ENCODE measurements at regions not wholly inside any gene's neighbourhood (a gene's known extent, or its start where the extent isn't known, plus 50 kb on each side); places are given as distances from the start of the nearest gene placed in this dataset.
"Not testable (repeated sequence)": the region's sequence is repeated elsewhere in the genome, so short reads cannot be mapped to it uniquely, and the experiment has no call there.

DNA sequence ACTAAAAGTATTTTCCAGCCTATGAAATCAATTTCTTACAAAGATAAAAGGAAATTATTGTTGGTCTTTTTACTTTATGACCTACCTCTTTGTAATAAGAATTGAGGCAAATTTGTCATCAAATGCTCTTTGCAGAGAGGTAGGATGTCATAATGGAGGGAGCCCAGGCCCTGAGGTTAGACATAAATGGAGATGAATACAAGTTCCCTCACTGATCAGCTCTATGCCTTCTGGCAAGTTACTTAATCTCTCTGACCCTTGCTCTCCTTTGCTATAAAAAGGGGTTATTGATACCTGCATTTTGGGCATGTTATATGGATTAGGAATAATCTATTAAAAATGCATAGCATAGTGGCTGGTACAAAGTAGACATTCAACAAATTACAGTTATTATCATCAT, 146.9 kb upstream of the KRR1 start:
- Mint-ChIP-seq H3K4me1 (ENCODE audit: low read depth) (peaks cover 6% of the 10 kb centered on the region), H3K36me3 (ENCODE audit: low read depth) (no peaks in the 10 kb centered on the region), H3K4me3 (no peak overlapping the region), H3K9me3 (no peaks in the 10 kb centered on the region), H3K27ac (no peak overlapping the region), H3K27me3 (peaks cover 5% of the 10 kb centered on the region)
- ATAC-seq (ENCODE audit: poor library complexity) (no peak), DNase-seq (no peak)
- Histone ChIP-seq H3K4me3 (ENCODE audit: low read length) (no peak overlapping the region), H3K36me3 (ENCODE audit: insufficient read depth, low read length) (no peaks in the 10 kb centered on the region), H3K27me3 (ENCODE audit: control insufficient read depth in 1 of 2, insufficient read depth in 2 of 2, low read length in 2 of 2) (no peaks in the 10 kb centered on the region), H3K9me3 (ENCODE audit: control insufficient read depth in 1 of 2, insufficient read depth in 1 of 2, low read length in 2 of 2) (no peaks in the 10 kb centered on the region), H3K4me1 (ENCODE audit: insufficient read depth, low read length) (no peaks in the 10 kb centered on the region), H3K27ac (ENCODE audit: low read depth in 1 of 2, low read length in 2 of 2) (no peak overlapping the region)
- intact Hi-C loops (cut with DNase I, micrococcal nuclease) = no loop called here
- TF ChIP-seq CTCF (IDR thresholded peaks at IDR 0.05) = no peak
- ChIA-PET POLR2A (no interaction called here), CTCF (no interaction called here)

GRCh38 chr12:75657831-75658230, 146.4 kb upstream of the KRR1 start:
- no peaks in the 10 kb centered on the region for H3K27me3 ChIP-seq (ENCODE audit: control insufficient read depth in 1 of 2, insufficient read depth in 2 of 2, low read length in 2 of 2)
- DNase-seq (no peak), ATAC-seq (ENCODE audit: poor library complexity) (no peak)
- Mint-ChIP-seq H3K27ac (no peak overlapping the region), H3K36me3 (ENCODE audit: low read depth) (no peaks in the 10 kb centered on the region), H3K4me3 (no peak overlapping the region), H3K27me3 (peaks cover 5% of the 10 kb centered on the region), H3K4me1 (ENCODE audit: low read depth) (peaks cover 6% of the 10 kb centered on the region), H3K9me3 (no peaks in the 10 kb centered on the region)
- ChIA-PET CTCF (no interaction called here), POLR2A (no interaction called here)
- no peaks in the 10 kb centered on the region for H3K4me1 ChIP-seq (ENCODE audit: insufficient read depth, low read length)
- no peak overlapping the region for H3K4me3 ChIP-seq (ENCODE audit: low read length)
- H3K9me3 ChIP-seq (ENCODE audit: control insufficient read depth in 1 of 2, insufficient read depth in 1 of 2, low read length in 2 of 2) = no peaks in the 10 kb centered on the region
- TF ChIP-seq CTCF (IDR thresholded peaks at IDR 0.05) = no peak
- intact Hi-C loops (cut with DNase I, micrococcal nuclease) = no loop called here
- H3K27ac ChIP-seq (ENCODE audit: low read depth in 1 of 2, low read length in 2 of 2) = no peak overlapping the region
- no peaks in the 10 kb centered on the region for H3K36me3 ChIP-seq (ENCODE audit: insufficient read depth, low read length)

GRCh38 chr12:75657354-75657753, 145.9 kb upstream of the KRR1 start:
- CTCF ChIA-PET; H3K36me3 ChIP-seq (ENCODE audit: insufficient read depth, low read length); H3K27ac ChIP-seq (ENCODE audit: low read depth in 1 of 2, low read length in 2 of 2); H3K4me3 ChIP-seq (ENCODE audit: low read length); DNase-seq; H3K9me3 ChIP-seq (ENCODE audit: control insufficient read depth in 1 of 2, insufficient read depth in 1 of 2, low read length in 2 of 2); H3K9me3 Mint-ChIP-seq; intact Hi-C loops (cut with DNase I, micrococcal nuclease); H3K36me3 Mint-ChIP-seq (ENCODE audit: low read depth); H3K27me3 Mint-ChIP-seq; H3K4me3 Mint-ChIP-seq; H3K27ac Mint-ChIP-seq; ATAC-seq (ENCODE audit: poor library complexity); H3K27me3 ChIP-seq (ENCODE audit: control insufficient read depth in 1 of 2, insufficient read depth in 2 of 2, low read length in 2 of 2); POLR2A ChIA-PET; H3K4me1 ChIP-seq (ENCODE audit: insufficient read depth, low read length); H3K4me1 Mint-ChIP-seq (ENCODE audit: low read depth): not testable (repeated sequence)

GRCh38 chr12:75656648-75657047, 145.2 kb upstream of the KRR1 start:
- Mint-ChIP-seq H3K4me1 (ENCODE audit: low read depth) (peaks cover 6% of the 10 kb centered on the region), H3K4me3 (no peak overlapping the region), H3K27ac (no peak overlapping the region), H3K27me3 (peaks cover 5% of the 10 kb centered on the region), H3K36me3 (ENCODE audit: low read depth) (no peaks in the 10 kb centered on the region), H3K9me3 (no peaks in the 10 kb centered on the region)
- no peaks in the 10 kb centered on the region for H3K36me3 ChIP-seq (ENCODE audit: insufficient read depth, low read length)
- POLR2A ChIA-PET = no interaction called here
- no peak overlapping the region for H3K27ac ChIP-seq (ENCODE audit: low read depth in 1 of 2, low read length in 2 of 2)
- H3K27me3 ChIP-seq (ENCODE audit: control insufficient read depth in 1 of 2, insufficient read depth in 2 of 2, low read length in 2 of 2) = no peaks in the 10 kb centered on the region
- CTCF ChIA-PET = no interaction called here
- ATAC-seq (ENCODE audit: poor library complexity) (no peak), DNase-seq (no peak)
- no peaks in the 10 kb centered on the region for H3K4me1 ChIP-seq (ENCODE audit: insufficient read depth, low read length)
- no peaks in the 10 kb centered on the region for H3K9me3 ChIP-seq (ENCODE audit: control insufficient read depth in 1 of 2, insufficient read depth in 1 of 2, low read length in 2 of 2)
- no peak for TF ChIP-seq CTCF (IDR thresholded peaks at IDR 0.05)
- no peak overlapping the region for H3K4me3 ChIP-seq (ENCODE audit: low read length)
- intact Hi-C loops (cut with DNase I, micrococcal nuclease) = no loop called here

Data from CD4-positive, alpha-beta T cell (primary cell).